Transverse colon (tissue), 3 donors: ENCODE measurements at regions not wholly inside any gene's neighbourhood (a gene's known extent, or its start where the extent isn't known, plus 50 kb on each side); places are given as distances from the start of the nearest gene placed in this dataset.

Experiments
- POLR2A ChIP-seq: fragments of 450-650 bp; IDR thresholded peaks from one replicate; pipeline ENCODE4 v1.6.1; 2016; ENCODE audit warnings: antibody characterized with exemption, mild to moderate bottlenecking, moderate library complexity
- TF ChIP-seq, protein P1 (sequence below), 5 experiments: fragments of 200-600 bp in 3 of 5; fragments of 450-650 bp in 2 of 5; sonication (generic) in 3 of 5; IDR thresholded peaks; 1 replicate in 2 of 5; 2 replicates in 3 of 5; pipeline ENCODE4 v1.5.1; 2016 to 2017; ENCODE audit warnings: antibody characterized with exemption in 5 of 5, inconsistent platforms in 3 of 5, mild to moderate bottlenecking in 2 of 5, moderate library complexity in 1 of 5

DNA sequence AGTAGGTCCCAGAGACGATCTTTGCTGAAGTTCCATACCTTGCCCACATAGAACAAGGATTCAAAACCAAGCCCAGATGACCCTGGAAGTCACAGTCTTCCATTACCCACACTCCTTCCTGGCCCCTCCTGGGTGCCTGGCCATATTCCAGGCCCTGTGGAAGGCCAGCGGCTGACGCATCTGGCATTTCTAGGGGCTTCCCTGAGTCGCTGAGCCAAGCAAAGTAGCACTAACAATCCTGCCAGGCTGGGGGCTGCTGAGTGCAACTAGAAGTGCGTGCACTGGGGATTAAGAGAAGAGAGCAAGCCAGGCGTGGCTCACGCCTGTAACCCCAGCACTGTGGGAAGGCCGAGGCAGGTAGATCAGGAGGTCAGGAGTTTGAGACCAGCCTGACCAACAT, 175.2 kb upstream of the CPEB2 start:
- no peak for TF ChIP-seq POLR2A
- TF ChIP-seq, protein P1, sequence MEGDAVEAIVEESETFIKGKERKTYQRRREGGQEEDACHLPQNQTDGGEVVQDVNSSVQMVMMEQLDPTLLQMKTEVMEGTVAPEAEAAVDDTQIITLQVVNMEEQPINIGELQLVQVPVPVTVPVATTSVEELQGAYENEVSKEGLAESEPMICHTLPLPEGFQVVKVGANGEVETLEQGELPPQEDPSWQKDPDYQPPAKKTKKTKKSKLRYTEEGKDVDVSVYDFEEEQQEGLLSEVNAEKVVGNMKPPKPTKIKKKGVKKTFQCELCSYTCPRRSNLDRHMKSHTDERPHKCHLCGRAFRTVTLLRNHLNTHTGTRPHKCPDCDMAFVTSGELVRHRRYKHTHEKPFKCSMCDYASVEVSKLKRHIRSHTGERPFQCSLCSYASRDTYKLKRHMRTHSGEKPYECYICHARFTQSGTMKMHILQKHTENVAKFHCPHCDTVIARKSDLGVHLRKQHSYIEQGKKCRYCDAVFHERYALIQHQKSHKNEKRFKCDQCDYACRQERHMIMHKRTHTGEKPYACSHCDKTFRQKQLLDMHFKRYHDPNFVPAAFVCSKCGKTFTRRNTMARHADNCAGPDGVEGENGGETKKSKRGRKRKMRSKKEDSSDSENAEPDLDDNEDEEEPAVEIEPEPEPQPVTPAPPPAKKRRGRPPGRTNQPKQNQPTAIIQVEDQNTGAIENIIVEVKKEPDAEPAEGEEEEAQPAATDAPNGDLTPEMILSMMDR (IDR thresholded peaks at IDR 0.05): no peak
